ENCODE measurements at regions not wholly inside any gene's neighbourhood (a gene's known extent, or its start where the extent isn't known, plus 50 kb on each side); places are given as distances from the start of the nearest gene placed in this dataset.

- H3K27ac Mint-ChIP-seq (ENCODE audit: unreplicated experiment): no peak overlapping the region
- TF ChIP-seq CTCF (IDR thresholded peaks at IDR 0.05; ENCODE audit: unreplicated experiment): no peak
- no peak for DNase-seq
- no peak overlapping the region for H3K4me3 Mint-ChIP-seq (ENCODE audit: low read depth, unreplicated experiment)
- CTCF ChIA-PET: no interaction called here
- no peaks in the 10 kb centered on the region for H3K9me3 Mint-ChIP-seq (ENCODE audit: low read depth, unreplicated experiment)
- H3K27me3 Mint-ChIP-seq (ENCODE audit: unreplicated experiment): no peaks in the 10 kb centered on the region
- no peaks in the 10 kb centered on the region for H3K4me1 Mint-ChIP-seq (ENCODE audit: low read depth, unreplicated experiment)
- no peaks in the 10 kb centered on the region for H3K36me3 Mint-ChIP-seq (ENCODE audit: insufficient read depth, unreplicated experiment)
- BruUV-seq (replicated peaks): no TSS peak
- intact Hi-C loops (cut with micrococcal nuclease; ENCODE audit: unreplicated experiment): no loop called here
Measured at GRCh38 chr15:35979608-35980007, 433.6 kb upstream of the DPH6 start.

- no TSS peak for BruUV-seq (replicated peaks)
- H3K27me3 Mint-ChIP-seq (ENCODE audit: unreplicated experiment): no peaks in the 10 kb centered on the region
- intact Hi-C loops (cut with micrococcal nuclease; ENCODE audit: unreplicated experiment): no loop called here
- CTCF ChIA-PET: no interaction called here
- no peaks in the 10 kb centered on the region for H3K36me3 Mint-ChIP-seq (ENCODE audit: insufficient read depth, unreplicated experiment)
- H3K4me1 Mint-ChIP-seq (ENCODE audit: low read depth, unreplicated experiment): no peaks in the 10 kb centered on the region
- no peak for TF ChIP-seq CTCF (IDR thresholded peaks at IDR 0.05; ENCODE audit: unreplicated experiment)
- no peak for DNase-seq
- H3K9me3 Mint-ChIP-seq (ENCODE audit: low read depth, unreplicated experiment): no peaks in the 10 kb centered on the region
- H3K4me3 Mint-ChIP-seq (ENCODE audit: low read depth, unreplicated experiment): no peak overlapping the region
- no peak overlapping the region for H3K27ac Mint-ChIP-seq (ENCODE audit: unreplicated experiment)
Measured at GRCh38 chr15:35980719-35981118, 434.8 kb upstream of the DPH6 start.

DNA sequence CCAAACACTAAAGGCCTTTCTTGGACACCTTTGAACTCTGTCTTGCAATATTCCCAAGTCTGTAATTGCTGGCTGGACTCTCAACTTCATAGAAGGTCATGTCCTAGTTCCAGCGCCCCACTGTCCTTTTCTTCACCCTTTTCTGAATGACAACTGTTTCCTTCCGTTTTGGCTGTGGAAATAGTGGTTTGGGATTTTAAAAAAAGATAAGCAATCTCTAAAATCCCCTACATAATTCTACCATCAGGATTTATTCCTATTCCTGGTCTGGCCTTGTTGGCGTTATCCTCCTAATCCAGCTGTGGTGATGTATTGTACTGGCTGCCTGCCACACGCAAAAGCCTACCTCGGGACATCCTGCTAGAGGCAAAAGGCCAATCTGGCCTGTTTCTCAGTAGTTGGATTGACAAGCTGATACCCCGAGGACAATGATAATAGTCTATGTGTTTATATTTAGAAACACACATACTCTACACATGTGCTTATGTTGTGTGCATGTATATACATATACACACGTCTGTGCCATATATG is 440.3 kb upstream of the DPH6 start:
- Mint-ChIP-seq H3K4me1 (ENCODE audit: low read depth, unreplicated experiment) (no peaks in the 10 kb centered on the region), H3K9me3 (ENCODE audit: low read depth, unreplicated experiment) (no peaks in the 10 kb centered on the region), H3K27me3 (ENCODE audit: unreplicated experiment) (no peaks in the 10 kb centered on the region), H3K4me3 (ENCODE audit: low read depth, unreplicated experiment) (no peak overlapping the region), H3K27ac (ENCODE audit: unreplicated experiment) (no peak overlapping the region), H3K36me3 (ENCODE audit: insufficient read depth, unreplicated experiment) (no peaks in the 10 kb centered on the region)
- CTCF ChIA-PET: no interaction called here
- TF ChIP-seq CTCF (IDR thresholded peaks at IDR 0.05; ENCODE audit: unreplicated experiment): no peak
- no peak for DNase-seq
- intact Hi-C loops (cut with micrococcal nuclease; ENCODE audit: unreplicated experiment): no loop called here
- no TSS peak for BruUV-seq (replicated peaks)

DNA sequence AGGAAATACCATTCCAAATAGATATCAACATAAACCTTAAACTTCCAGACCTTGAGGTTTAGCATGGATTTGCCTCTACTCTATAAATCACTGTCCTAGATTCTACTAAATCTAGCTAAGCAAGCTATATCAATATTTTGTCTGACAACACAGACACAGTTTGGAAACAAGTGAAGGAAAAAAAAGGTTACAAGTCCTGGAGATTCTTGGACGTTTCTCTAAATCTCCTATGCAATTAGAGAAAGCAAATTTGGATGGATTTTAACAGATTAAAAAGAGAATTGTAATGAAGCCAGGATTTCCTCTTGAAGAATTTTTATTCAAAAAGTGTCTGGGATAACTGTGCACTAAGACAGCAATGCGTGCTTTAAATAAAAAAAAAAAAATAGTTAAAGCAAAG is 441.1 kb upstream of the DPH6 start:
- TF ChIP-seq CTCF (IDR thresholded peaks at IDR 0.05; ENCODE audit: unreplicated experiment): no peak
- BruUV-seq (replicated peaks): no TSS peak
- Mint-ChIP-seq H3K36me3 (ENCODE audit: insufficient read depth, unreplicated experiment) (no peaks in the 10 kb centered on the region), H3K27ac (ENCODE audit: unreplicated experiment) (no peak overlapping the region), H3K4me3 (ENCODE audit: low read depth, unreplicated experiment) (no peak overlapping the region), H3K4me1 (ENCODE audit: low read depth, unreplicated experiment) (no peaks in the 10 kb centered on the region), H3K27me3 (ENCODE audit: unreplicated experiment) (no peaks in the 10 kb centered on the region), H3K9me3 (ENCODE audit: low read depth, unreplicated experiment) (no peaks in the 10 kb centered on the region)
- DNase-seq: no peak
- CTCF ChIA-PET: no interaction called here
- intact Hi-C loops (cut with micrococcal nuclease; ENCODE audit: unreplicated experiment): no loop called here

Measured in Calu3 (cell line).